ENCODE measurements at regions not wholly inside any gene's neighbourhood (a gene's known extent, or its start where the extent isn't known, plus 50 kb on each side); places are given as distances from the start of the nearest gene placed in this dataset.

- 27% methylated on average over 4 of the region's 4 CpGs for WGBS (ENCODE audit: insufficient coverage, insufficient replicate concordance, low lambda C conversion rate, missing lambda C conversion rate)
- H4K20me1 ChIP-seq (ENCODE audit: control insufficient read depth, insufficient read depth) = no peaks in the 10 kb centered on the region; the same call in 1 of the 2 replicates
Measured at GRCh38 chr10:121425623-121426022, 172.6 kb downstream of the FGFR2 start.

More at GRCh38 chr10:121425623-121426022, 172.6 kb downstream of the FGFR2 start:
- no peak overlapping the region for H3K9ac ChIP-seq (ENCODE audit: control insufficient read depth, insufficient read depth, low read length)
- POLR2A ChIA-PET = no interaction called here
- H3K79me2 ChIP-seq (ENCODE audit: control insufficient read depth, insufficient read depth, low read length) = no peaks in the 10 kb centered on the region
- TF ChIP-seq IRF3 (IDR thresholded peaks at IDR 0.05) (no peak), SIN3A (IDR thresholded peaks at IDR 0.05; ENCODE audit: low read depth, low read length) (no peak), TCF3 (IDR thresholded peaks at IDR 0.05; ENCODE audit: borderline replicate concordance, insufficient read depth, low read depth, low read length) (no peak), SIX5 (IDR thresholded peaks at IDR 0.05; ENCODE audit: low read depth, low read length, severe bottlenecking) (no peak), ZNF592 (IDR thresholded peaks at IDR 0.05) (no peak), RFX5 (IDR thresholded peaks at IDR 0.05; ENCODE audit: low read depth, low read length) (no peak), NRF1 (conservative IDR thresholded peaks at IDR 0.05; ENCODE audit: low read depth, low read length) (no peak)
- intact Hi-C loops (cut with micrococcal nuclease; ENCODE audit: unreplicated experiment) = no loop called here
- no peak for FAIRE-seq
- no peak overlapping the region for H3K4me2 ChIP-seq (ENCODE audit: control insufficient read depth, insufficient read depth)
- SMC1A ChIA-PET (ENCODE audit: uncharacterized antibody, unreplicated experiment) = no interaction called here
- no peaks in the 10 kb centered on the region; a peak in 1 of 4 replicates for H3K27me3 ChIP-seq (replicated peaks in 1 of 2; ENCODE audit: control insufficient read depth in 2 of 2, insufficient read depth in 2 of 2, low read length in 1 of 2)
- ATAC-seq = no peak
- in situ Hi-C loops (cut with MboI) = no loop called here
- H3K4me3 ChIP-seq = no peak overlapping the region
- no peaks in the 10 kb centered on the region for H3K36me3 ChIP-seq (ENCODE audit: control insufficient read depth in 2 of 2, insufficient read depth in 2 of 2, low read length in 1 of 2)
- no TSS peak for BruUV-seq (replicated peaks)
- RAD21 ChIA-PET (ENCODE audit: unreplicated experiment) = no interaction called here
- CTCF ChIA-PET = no interaction called here
- H3K27ac ChIP-seq (ENCODE audit: control insufficient read depth, insufficient read depth) = no peak overlapping the region
- no peaks in the 10 kb centered on the region for H3K4me1 ChIP-seq (ENCODE audit: control insufficient read depth, insufficient read depth, low read length)
- no peak for DNase-seq (ENCODE audit: low read depth, low spot score)
- no peaks in the 10 kb centered on the region for H3K9me3 ChIP-seq (replicated peaks; ENCODE audit: control insufficient read depth, insufficient read depth, low read length)
- H2AFZ ChIP-seq (ENCODE audit: control insufficient read depth, low read depth, low read length) = no peak overlapping the region

Measured in GM12878 (cell line).